NCI-H748 treated with DMSO at 0.1 percent for 48 hours (cell line): ENCODE measurements at regions not wholly inside any gene's neighbourhood (a gene's known extent, or its start where the extent isn't known, plus 50 kb on each side); places are given as distances from the start of the nearest gene placed in this dataset.
A peak's percentile ranks its signal among the peaks of the same experiment; 100 is the strongest.
"Not testable (repeated sequence)": the region's sequence is repeated elsewhere in the genome, so short reads cannot be mapped to it uniquely, and the experiment has no call there.

ENCODE experiments used
- DNase-seq: peaks from one replicate; lab custom pipeline; 2025; lab: John Stamatoyannopoulos, UW

GRCh38 chr5:91927439-91927838 lies 544.3 kb upstream of the ARRDC3 start:
- DNase-seq = no peak

GRCh38 chr5:91925249-91925648 lies 542.1 kb upstream of the ARRDC3 start:
- DNase-seq = no peak

- not testable (repeated sequence) for DNase-seq
These were observed 534.1 kb upstream of the ARRDC3 start for GRCh38 chr5:91917037-91917814.

GRCh38 chr5:91910655-91911054 lies 527.5 kb upstream of the ARRDC3 start:
- DNase-seq = no peak

DNA sequence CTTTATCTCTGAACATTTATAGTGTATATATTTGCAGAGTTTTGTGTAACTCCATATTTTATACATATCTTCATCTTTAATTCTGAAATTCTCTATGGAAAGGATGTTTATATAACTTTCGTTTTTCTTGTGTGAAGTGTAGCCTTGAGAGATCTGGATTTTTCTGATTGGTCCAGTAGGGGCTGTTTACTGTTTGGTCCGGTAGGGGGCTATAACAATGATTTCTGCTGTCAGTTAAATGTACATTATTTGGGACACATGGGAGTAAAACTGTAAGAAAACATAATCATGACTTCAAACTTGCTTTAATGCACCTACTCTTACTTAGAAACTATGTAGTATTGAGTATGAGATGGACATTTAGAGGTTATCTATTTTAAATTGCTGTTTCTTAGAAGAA lies 527.1 kb upstream of the ARRDC3 start:
- no peak for DNase-seq

DNA sequence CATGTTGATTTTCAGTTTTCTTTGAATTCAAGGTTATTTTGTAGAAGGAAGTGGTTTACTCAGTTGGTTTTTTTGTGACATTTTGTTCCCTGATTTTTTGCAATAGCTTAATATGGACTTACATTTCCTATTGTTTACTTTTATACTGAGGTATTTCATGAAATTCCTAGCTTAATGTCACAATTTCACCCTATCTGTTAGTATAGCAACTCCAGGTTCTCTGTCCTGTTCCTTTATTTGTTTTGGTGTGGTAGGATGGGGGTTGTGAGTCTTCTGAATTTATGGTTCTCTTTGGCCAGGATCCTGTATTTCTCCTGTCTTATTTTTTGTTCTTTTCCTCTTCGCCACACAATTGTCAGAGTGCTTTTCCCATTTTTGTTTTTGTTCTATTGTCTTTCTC lies 523.4 kb upstream of the ARRDC3 start:
- DNase-seq = no peak

- no peak for DNase-seq
These were observed 522.9 kb upstream of the ARRDC3 start for GRCh38 chr5:91906027-91906426.

DNA sequence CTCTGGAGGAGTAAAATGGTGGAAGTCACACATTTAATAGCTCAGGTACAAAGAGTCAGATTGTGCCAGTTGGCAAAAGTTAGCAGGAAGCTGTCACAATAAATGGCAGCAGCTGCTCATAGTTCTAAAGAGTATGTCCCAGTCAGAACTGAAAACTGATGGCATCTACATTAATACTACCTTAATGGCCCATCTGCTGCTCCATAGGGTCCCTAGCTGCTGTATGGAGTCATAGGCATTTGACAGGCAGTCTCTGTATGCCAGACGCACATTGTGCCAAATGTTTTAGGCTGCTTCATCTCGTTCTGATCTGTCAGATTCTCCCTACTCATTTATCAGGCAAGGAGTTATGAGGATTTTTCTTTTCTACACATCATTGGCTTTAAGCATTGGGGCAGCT lies 515.8 kb upstream of the ARRDC3 start:
- DNase-seq = no peak

DNA sequence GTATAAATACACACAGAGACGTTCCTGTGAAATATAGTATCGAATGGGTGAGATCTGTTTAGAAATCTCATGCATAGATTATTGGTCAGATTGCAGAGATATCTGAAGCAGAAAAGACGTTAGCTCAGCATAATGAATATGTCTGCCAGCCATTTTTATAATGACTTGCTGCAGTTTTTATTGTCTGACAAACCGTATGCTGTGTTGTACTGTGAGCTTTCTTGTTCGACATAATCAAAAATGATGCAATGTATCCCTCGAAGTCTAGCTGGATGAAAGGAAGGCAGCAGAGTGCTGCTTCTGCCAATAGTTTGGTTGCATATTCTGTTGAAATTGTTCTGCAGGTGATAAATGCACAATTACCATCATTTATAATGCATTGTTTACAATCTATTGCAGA lies 514.9 kb upstream of the ARRDC3 start:
- no peak for DNase-seq

GRCh38 chr5:91888810-91889209 lies 505.7 kb upstream of the ARRDC3 start:
- DNase-seq = no peak

GRCh38 chr5:91885291-91886265 lies 502.5 kb upstream of the ARRDC3 start:
- DNase-seq = peak; percentile 49

GRCh38 chr5:91884036-91884435 lies 500.9 kb upstream of the ARRDC3 start:
- DNase-seq = no peak

GRCh38 chr5:91875196-91875779 lies 492.2 kb upstream of the ARRDC3 start:
- peak; percentile 39 for DNase-seq

- DNase-seq = no peak
These were observed 484.7 kb upstream of the ARRDC3 start for GRCh38 chr5:91867799-91868198.

GRCh38 chr5:91865915-91866314 lies 482.8 kb upstream of the ARRDC3 start:
- DNase-seq = no peak

DNA sequence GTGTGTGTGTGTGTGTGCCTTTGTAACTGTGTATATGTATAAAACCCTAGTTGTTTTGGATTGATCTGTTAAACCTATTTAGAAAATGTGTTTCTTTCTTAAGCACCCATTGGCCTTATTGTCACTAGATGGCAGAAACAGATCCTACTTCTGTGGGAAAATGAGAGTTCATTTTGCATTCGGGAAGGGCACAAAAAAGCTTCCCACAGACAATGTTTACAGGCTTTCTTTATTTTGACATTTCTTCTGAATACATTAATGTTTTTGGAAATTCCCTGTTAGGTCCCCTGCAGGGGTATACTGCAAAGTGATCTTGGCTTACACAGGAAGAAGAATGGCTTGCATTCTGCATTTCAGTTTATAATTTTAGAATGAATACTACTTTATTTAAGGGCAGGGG lies 481.8 kb upstream of the ARRDC3 start:
- DNase-seq = peak; percentile 25

- no peak for DNase-seq
These were observed 468.6 kb upstream of the ARRDC3 start for GRCh38 chr5:91851670-91852069.

DNA sequence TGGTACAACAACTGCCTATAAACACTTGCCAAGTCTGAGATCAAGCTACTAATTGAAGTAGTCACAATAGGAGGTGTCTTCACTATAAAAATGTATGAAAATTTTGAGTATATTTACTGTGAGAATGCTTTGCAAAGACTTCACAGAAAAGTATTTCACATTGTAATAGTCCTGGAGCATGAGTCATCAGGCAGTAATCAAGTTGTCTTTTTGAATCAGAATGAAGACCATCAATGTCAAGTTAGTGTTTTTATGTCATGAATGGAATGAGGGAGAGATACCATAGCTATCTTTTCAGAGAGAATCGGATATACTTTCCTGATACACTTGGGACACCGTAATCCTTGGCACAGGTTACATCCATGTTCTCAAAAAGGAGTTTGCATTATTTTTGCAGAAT lies 466.9 kb upstream of the ARRDC3 start:
- DNase-seq = no peak

- DNase-seq = no peak
These were observed 466.0 kb upstream of the ARRDC3 start for GRCh38 chr5:91849069-91849468.

DNA sequence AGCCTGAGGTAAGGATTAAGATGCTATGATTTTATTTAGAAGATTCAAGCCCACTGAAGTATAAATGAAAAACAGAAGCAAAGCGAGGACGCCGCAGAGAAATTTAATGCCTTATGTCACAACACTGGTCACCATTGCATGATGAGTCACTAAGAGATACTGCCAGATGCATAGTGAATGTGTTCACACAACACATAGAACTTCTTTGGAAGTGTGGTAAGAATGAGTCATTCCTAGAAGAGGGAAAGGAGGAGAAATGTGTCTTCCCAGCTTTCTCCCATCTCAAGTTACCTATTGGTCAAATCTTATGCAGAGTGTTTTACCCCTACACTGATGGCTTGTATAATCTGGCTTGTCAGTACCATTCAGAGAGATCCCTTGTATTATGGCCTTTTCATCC lies 465.3 kb upstream of the ARRDC3 start:
- no peak for DNase-seq

GRCh38 chr5:91841423-91841822 lies 458.3 kb upstream of the ARRDC3 start:
- DNase-seq = no peak

GRCh38 chr5:91840412-91840811 lies 457.3 kb upstream of the ARRDC3 start:
- peak; percentile 50 for DNase-seq

GRCh38 chr5:91839721-91840120 lies 456.6 kb upstream of the ARRDC3 start:
- DNase-seq = no peak
